ENCODE measurements at regions not wholly inside any gene's neighbourhood (a gene's known extent, or its start where the extent isn't known, plus 50 kb on each side); places are given as distances from the start of the nearest gene placed in this dataset.

DNA sequence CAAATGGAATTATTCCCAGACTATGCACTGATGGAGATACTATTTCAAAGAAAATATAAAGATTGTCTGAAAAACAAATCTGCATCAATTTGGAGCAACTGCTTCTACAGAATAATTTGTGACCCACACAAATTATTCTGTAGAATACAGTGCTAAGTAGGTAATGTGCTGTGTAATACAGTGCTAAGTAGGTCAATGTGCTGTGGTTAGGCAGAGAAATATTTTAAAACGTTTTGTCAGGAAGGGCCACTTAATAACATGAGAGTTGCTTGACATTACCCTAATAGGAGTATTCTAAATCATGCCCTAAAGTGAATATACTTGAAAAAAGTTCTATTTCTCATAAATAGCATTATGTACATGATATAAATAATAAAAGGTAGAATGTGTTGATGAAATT, 116.5 kb upstream of the KCND2 start:
- DNase-seq (ENCODE audit: low spot score), result no peak
- no peak for TF ChIP-seq EGR1 (IDR thresholded peaks at IDR 0.05; ENCODE audit: low read depth in 2 of 2)
- H3K4me1 ChIP-seq (ENCODE audit: control insufficient read depth in 4 of 4, insufficient read depth in 4 of 4, low read length in 3 of 4), result no peaks in the 10 kb centered on the region
- 8% methylated on average over 1 of the region's 1 CpG for WGBS
- no peaks in the 10 kb centered on the region for H3K36me3 ChIP-seq (ENCODE audit: control insufficient read depth in 4 of 4, insufficient read depth in 3 of 4, low read depth in 1 of 4, low read length in 3 of 4)
- no peak overlapping the region for H3K4me3 ChIP-seq (ENCODE audit: low read depth in 1 of 3, low read length in 3 of 3)
- no peaks in the 10 kb centered on the region for H3K27me3 ChIP-seq (ENCODE audit: control insufficient read depth in 4 of 4, insufficient read depth in 4 of 4, low read length in 3 of 4)
- H3K27ac ChIP-seq (ENCODE audit: low read depth in 1 of 2, low read length in 2 of 2), result no peak overlapping the region
- H3K9ac ChIP-seq (ENCODE audit: low read depth in 1 of 2, low read length in 2 of 2), result no peak overlapping the region
- no peaks in the 10 kb centered on the region for H3K9me3 ChIP-seq (ENCODE audit: control insufficient read depth in 4 of 4, low read length in 3 of 4)

DNA sequence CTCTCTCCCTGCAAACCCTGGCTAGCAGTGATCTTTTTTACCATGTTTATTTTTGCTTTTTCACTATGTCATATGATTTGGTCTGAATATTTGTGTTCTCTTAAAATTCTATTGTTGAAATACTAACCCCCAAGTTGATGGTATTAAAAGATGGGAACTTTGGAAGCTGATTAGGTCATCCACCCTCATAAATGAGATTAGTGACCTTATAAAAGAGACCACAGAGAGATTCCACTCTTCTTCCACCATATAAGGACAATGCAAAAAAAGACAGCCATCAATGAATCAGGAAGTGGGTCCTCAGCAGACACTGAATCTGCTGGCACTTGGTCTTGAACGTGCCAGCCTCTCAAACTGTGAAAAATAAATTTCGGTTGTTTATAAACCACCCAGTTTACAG, 112.8 kb upstream of the KCND2 start:
- DNase-seq (ENCODE audit: low spot score), result no peak
- Histone ChIP-seq H3K4me1 (ENCODE audit: control insufficient read depth in 4 of 4, insufficient read depth in 4 of 4, low read length in 3 of 4) (no peaks in the 10 kb centered on the region), H3K27me3 (ENCODE audit: control insufficient read depth in 4 of 4, insufficient read depth in 4 of 4, low read length in 3 of 4) (no peaks in the 10 kb centered on the region), H3K9me3 (ENCODE audit: control insufficient read depth in 4 of 4, low read length in 3 of 4) (no peaks in the 10 kb centered on the region), H3K4me3 (ENCODE audit: low read depth in 1 of 3, low read length in 3 of 3) (no peak overlapping the region), H3K9ac (ENCODE audit: low read depth in 1 of 2, low read length in 2 of 2) (no peak overlapping the region), H3K36me3 (ENCODE audit: control insufficient read depth in 4 of 4, insufficient read depth in 3 of 4, low read depth in 1 of 4, low read length in 3 of 4) (no peaks in the 10 kb centered on the region), H3K27ac (ENCODE audit: low read depth in 1 of 2, low read length in 2 of 2) (no peak overlapping the region)
- 60% methylated on average over 2 of the region's 2 CpGs for WGBS
- no peak for TF ChIP-seq YY1 (IDR thresholded peaks at IDR 0.05)
- TF ChIP-seq RAD21 (IDR thresholded peaks at IDR 0.05), result no peak
- no peak for TF ChIP-seq ZBTB33 (IDR thresholded peaks at IDR 0.05)
- no peak for TF ChIP-seq ATF3 (IDR thresholded peaks at IDR 0.05)
- no peak for TF ChIP-seq NR2F2 (IDR thresholded peaks at IDR 0.05)
- TF ChIP-seq FOXA2 (IDR thresholded peaks at IDR 0.05), result no peak
- no peak for TF ChIP-seq HNF4A (conservative IDR thresholded peaks at IDR 0.05)
- TF ChIP-seq TAF1 (conservative IDR thresholded peaks at IDR 0.05), result no peak
- no peak for TF ChIP-seq JUND (IDR thresholded peaks at IDR 0.05)
- TF ChIP-seq SP1 (IDR thresholded peaks at IDR 0.05), result no peak
- TF ChIP-seq, protein P1, sequence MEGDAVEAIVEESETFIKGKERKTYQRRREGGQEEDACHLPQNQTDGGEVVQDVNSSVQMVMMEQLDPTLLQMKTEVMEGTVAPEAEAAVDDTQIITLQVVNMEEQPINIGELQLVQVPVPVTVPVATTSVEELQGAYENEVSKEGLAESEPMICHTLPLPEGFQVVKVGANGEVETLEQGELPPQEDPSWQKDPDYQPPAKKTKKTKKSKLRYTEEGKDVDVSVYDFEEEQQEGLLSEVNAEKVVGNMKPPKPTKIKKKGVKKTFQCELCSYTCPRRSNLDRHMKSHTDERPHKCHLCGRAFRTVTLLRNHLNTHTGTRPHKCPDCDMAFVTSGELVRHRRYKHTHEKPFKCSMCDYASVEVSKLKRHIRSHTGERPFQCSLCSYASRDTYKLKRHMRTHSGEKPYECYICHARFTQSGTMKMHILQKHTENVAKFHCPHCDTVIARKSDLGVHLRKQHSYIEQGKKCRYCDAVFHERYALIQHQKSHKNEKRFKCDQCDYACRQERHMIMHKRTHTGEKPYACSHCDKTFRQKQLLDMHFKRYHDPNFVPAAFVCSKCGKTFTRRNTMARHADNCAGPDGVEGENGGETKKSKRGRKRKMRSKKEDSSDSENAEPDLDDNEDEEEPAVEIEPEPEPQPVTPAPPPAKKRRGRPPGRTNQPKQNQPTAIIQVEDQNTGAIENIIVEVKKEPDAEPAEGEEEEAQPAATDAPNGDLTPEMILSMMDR (IDR thresholded peaks at IDR 0.05; ENCODE audit: low read depth, low read length, missing input control), result no peak
- no peak for TF ChIP-seq GABPA (IDR thresholded peaks at IDR 0.05 in 1 of 2, conservative IDR thresholded peaks at IDR 0.05 in 1 of 2)

DNA sequence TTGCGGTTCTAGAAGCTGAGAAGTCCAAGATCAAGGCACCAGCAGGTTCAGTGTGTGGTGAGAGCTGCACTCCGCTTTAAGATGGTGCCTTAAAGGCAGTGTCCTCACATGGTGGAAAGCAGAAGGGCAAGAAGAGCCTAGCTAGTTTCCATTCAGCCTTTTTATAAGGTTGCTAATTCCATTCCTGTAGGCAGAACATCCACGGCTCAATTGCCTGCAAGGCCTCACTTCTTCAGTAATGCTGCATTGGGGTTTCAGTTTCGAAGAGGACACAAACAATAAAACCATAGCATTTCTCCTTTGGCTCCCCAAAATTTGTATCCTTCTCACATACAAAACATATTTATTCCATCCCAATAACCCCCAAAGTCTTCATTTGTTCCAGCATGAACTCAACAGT, 109.5 kb upstream of the KCND2 start:
- Histone ChIP-seq H3K27ac (ENCODE audit: low read depth in 1 of 2, low read length in 2 of 2) (no peak overlapping the region), H3K9me3 (ENCODE audit: control insufficient read depth in 4 of 4, low read length in 3 of 4) (no peaks in the 10 kb centered on the region), H3K36me3 (ENCODE audit: control insufficient read depth in 4 of 4, insufficient read depth in 3 of 4, low read depth in 1 of 4, low read length in 3 of 4) (no peaks in the 10 kb centered on the region), H3K4me3 (ENCODE audit: low read depth in 1 of 3, low read length in 3 of 3) (no peak overlapping the region), H3K4me1 (ENCODE audit: control insufficient read depth in 4 of 4, insufficient read depth in 4 of 4, low read length in 3 of 4) (no peaks in the 10 kb centered on the region), H3K27me3 (ENCODE audit: control insufficient read depth in 4 of 4, insufficient read depth in 4 of 4, low read length in 3 of 4) (no peaks in the 10 kb centered on the region), H3K9ac (ENCODE audit: low read depth in 1 of 2, low read length in 2 of 2) (no peak overlapping the region)
- TF ChIP-seq YY1 (IDR thresholded peaks at IDR 0.05), result no peak
- no peak for TF ChIP-seq RXRA (IDR thresholded peaks at IDR 0.05)
- 82% methylated on average over 4 of the region's 4 CpGs for WGBS
- no peak for DNase-seq (ENCODE audit: low spot score)

Measured in liver (tissue), 8 donors.